Adrenal gland (tissue), 9 donors: ENCODE measurements at regions not wholly inside any gene's neighbourhood (a gene's known extent, or its start where the extent isn't known, plus 50 kb on each side); places are given as distances from the start of the nearest gene placed in this dataset.

Experiments
- DNase-seq, 7 donors: peaks; one replicate each; pipeline ENCODE4 v3.0.0-alpha.2; 2019 to 2020
- H3K27ac ChIP-seq, 5 donors: fragments of 200-600 bp; sonication (generic) in 4 of 5; 1 replicate in 3 of 5; 2 replicates in 2 of 5; pipeline versions ENCODE4 v1.5.1 to v1.8.0; 2016 to 2020; ENCODE audit warnings: mild to moderate bottlenecking in 1 of 5
- H3K27me3 ChIP-seq: fragments of 200-600 bp; 2 replicates; pipeline ENCODE4 v1.8.0; 2021
- H3K36me3 ChIP-seq, 2 donors: fragments of 200-600 bp; replicated peaks in 1 of 2; 1 replicate in 1 of 2; 2 replicates in 1 of 2; pipeline versions ENCODE4 v1.5.1 to v1.8.0; 2018 to 2022
- H3K4me1 ChIP-seq, 2 donors: fragments of 200-600 bp; replicated peaks in 1 of 2; 1 replicate in 1 of 2; 2 replicates in 1 of 2; pipeline versions ENCODE4 v1.5.1 to v1.8.0; 2018 to 2021
- H3K4me3 ChIP-seq, 4 donors: fragments of 200-600 bp; sonication (generic) in 3 of 4; one replicate each; pipeline ENCODE4 v1.5.1; 2016 to 2018
- H3K9me3 ChIP-seq, 3 donors: fragments of 200-600 bp; sonication (generic) in 1 of 3; replicated peaks in 1 of 3; 1 replicate in 2 of 3; 2 replicates in 1 of 3; pipeline versions ENCODE4 v1.5.1 to v1.8.0; 2016 to 2021
- CTCF ChIP-seq, 6 experiments: fragments of 450-650 bp in 4 of 6; fragments of 200-600 bp in 2 of 6; sonication (generic) in 1 of 6; IDR thresholded peaks; 1 replicate in 5 of 6; 2 replicates in 1 of 6; pipeline versions ENCODE4 v1.5.1 to v1.8.0; 2016 to 2021; ENCODE audit warnings: antibody characterized with exemption in 6 of 6, mild to moderate bottlenecking in 2 of 6, moderate library complexity in 1 of 6
- POLR2A ChIP-seq, 2 donors: fragments of 450-650 bp; IDR thresholded peaks; one replicate each; pipeline ENCODE4 v1.6.1; 2017; ENCODE audit warnings: antibody characterized with exemption in 2 of 2, mild to moderate bottlenecking in 2 of 2, moderate library complexity in 1 of 2
- WGBS, 4 donors: extraction: QIAGEN DNeasy Blood & Tissue Kit in 2 of 4; methylation state at CpG; one replicate each; pipeline versions ENCODE4 v1.1.5 to v1.1.7; 2013 to 2017; 5-methylcytosine and 5-hydroxymethylcytosine counted together
- intact Hi-C, 2 donors: fragments of 100-400 bp; cut with DNase I; formaldehyde crosslinking; loops; one replicate each; pipeline versions ENCODE4 v1.14.1 to v1.15.0; 2022 to 2023
- donor health status: healthy with polysubstance abuse.
- donor health status: Bipolar disorder and iron deficiency.
- donor health status: DM: yes; HTN: yes; CAD: no.
- donor health status: DM: no; HTN: no; CAD: no.
- donor health status: DM: no; HTN: no; CAD: no.

- H3K27me3 ChIP-seq: no peaks in the 10 kb centered on the region
- no peaks in the 10 kb centered on the region for H3K36me3 ChIP-seq
- DNase-seq: no peak
- no peak overlapping the region for H3K27ac ChIP-seq
- WGBS, 4 donors: 91 to 93% (median 92%) methylated on average over 2 of the region's 2 CpGs
- H3K4me1 ChIP-seq: peaks cover 0 to under 1% of the 10 kb centered on the region in 2 donors
- no peaks in the 10 kb centered on the region for H3K9me3 ChIP-seq
- TF ChIP-seq CTCF (IDR thresholded peaks at IDR 0.05): no peak
- TF ChIP-seq POLR2A (IDR thresholded peaks at IDR 0.05): no peak
- intact Hi-C loops: no loop called here
- H3K4me3 ChIP-seq: no peak overlapping the region
Measured at GRCh38 chr12:88940854-88941253, 360.6 kb upstream of the KITLG start.

GRCh38 chr12:88935856-88936255 lies 355.6 kb upstream of the KITLG start:
- H3K9me3 ChIP-seq: no peaks in the 10 kb centered on the region
- TF ChIP-seq POLR2A (IDR thresholded peaks at IDR 0.05) (no peak), CTCF (IDR thresholded peaks at IDR 0.05) (no peak)
- H3K27me3 ChIP-seq: no peaks in the 10 kb centered on the region
- intact Hi-C loops: no loop called here
- H3K36me3 ChIP-seq: no peaks in the 10 kb centered on the region
- peaks cover 2 to 6% of the 10 kb centered on the region in 2 donors for H3K4me1 ChIP-seq
- no peak for DNase-seq
- 56 to 63% (median 60%) methylated on average over 3 of the region's 3 CpGs for WGBS, 4 donors
- no peak overlapping the region for H3K4me3 ChIP-seq
- no peak overlapping the region for H3K27ac ChIP-seq

GRCh38 chr12:88934163-88934747 lies 354.0 kb upstream of the KITLG start:
- Histone ChIP-seq H3K4me1 (peaks cover 2 to 6% of the 10 kb centered on the region in 2 donors), H3K27me3 (no peaks in the 10 kb centered on the region), H3K9me3 (no peaks in the 10 kb centered on the region), H3K36me3 (no peaks in the 10 kb centered on the region), H3K27ac (no peak overlapping the region), H3K4me3 (no peak overlapping the region)
- DNase-seq: no peak
- TF ChIP-seq POLR2A (IDR thresholded peaks at IDR 0.05): no peak
- TF ChIP-seq CTCF (IDR thresholded peaks at IDR 0.05): no peak
- WGBS, 4 donors: 51 to 65% (median 56%) methylated on average over 3 of the region's 3 CpGs
- intact Hi-C loops: no loop called here

- no peak for DNase-seq
- TF ChIP-seq CTCF (IDR thresholded peaks at IDR 0.05) (no peak), POLR2A (IDR thresholded peaks at IDR 0.05) (no peak)
- intact Hi-C loops: no loop called here
- WGBS, 4 donors: 84 to 94% (median 88%) methylated on average over 2 of the region's 2 CpGs
- Histone ChIP-seq H3K27ac (no peak overlapping the region), H3K4me3 (no peak overlapping the region), H3K27me3 (no peaks in the 10 kb centered on the region), H3K4me1 (peaks cover 2 to 6% of the 10 kb centered on the region in 2 donors), H3K9me3 (no peaks in the 10 kb centered on the region), H3K36me3 (no peaks in the 10 kb centered on the region)
Measured at GRCh38 chr12:88932457-88932856, 352.2 kb upstream of the KITLG start.
